ENCODE measurements at regions not wholly inside any gene's neighbourhood (a gene's known extent, or its start where the extent isn't known, plus 50 kb on each side); places are given as distances from the start of the nearest gene placed in this dataset.
"Not testable (repeated sequence)": the region's sequence is repeated elsewhere in the genome, so short reads cannot be mapped to it uniquely, and the experiment has no call there.

GRCh38 chr2:200121931-200122330 lies 166.5 kb downstream of the MAIP1 start:
- no peaks in the 10 kb centered on the region for H3K27me3 ChIP-seq
- DNase-seq (ENCODE audit: extremely low spot score), result no peak
- intact Hi-C loops (cut with DNase I), result no loop called here
- peaks cover 0 to 3% (median 0%) of the 10 kb centered on the region in 4 donors for H3K4me1 ChIP-seq
- H3K27ac ChIP-seq (replicated peaks in 1 of 4), result no peak overlapping the region
- no peak overlapping the region for H3K4me3 ChIP-seq
- no peaks in the 10 kb centered on the region for H3K36me3 ChIP-seq
- no peak for TF ChIP-seq POLR2AphosphoS5 (IDR thresholded peaks at IDR 0.05)
- TF ChIP-seq POLR2A (IDR thresholded peaks at IDR 0.05; ENCODE audit: low read depth), result no peak
- TF ChIP-seq CTCF (IDR thresholded peaks at IDR 0.05), result no peak
- no peak for TF ChIP-seq EP300 (IDR thresholded peaks at IDR 0.05)
- no peaks in the 10 kb centered on the region for H3K9me3 ChIP-seq

GRCh38 chr2:200122683-200123082 lies 167.3 kb downstream of the MAIP1 start:
- DNase-seq (ENCODE audit: extremely low spot score), result no peak
- H3K36me3 ChIP-seq, result no peaks in the 10 kb centered on the region
- no peak overlapping the region for H3K27ac ChIP-seq (replicated peaks in 1 of 4)
- peaks cover 0 to 3% (median 0%) of the 10 kb centered on the region in 4 donors for H3K4me1 ChIP-seq
- no peaks in the 10 kb centered on the region for H3K9me3 ChIP-seq
- TF ChIP-seq EP300 (IDR thresholded peaks at IDR 0.05) (no peak), CTCF (IDR thresholded peaks at IDR 0.05) (no peak), POLR2A (IDR thresholded peaks at IDR 0.05; ENCODE audit: low read depth) (no peak), POLR2AphosphoS5 (IDR thresholded peaks at IDR 0.05) (no peak)
- no peaks in the 10 kb centered on the region for H3K27me3 ChIP-seq
- H3K4me3 ChIP-seq, result no peak overlapping the region
- intact Hi-C loops (cut with DNase I), result no loop called here

- not testable (repeated sequence) for H3K27ac ChIP-seq (replicated peaks in 1 of 4); H3K36me3 ChIP-seq
- WGBS, result 88% methylated on average over 9 of the region's 10 CpGs
These were observed 169.4 kb downstream of the MAIP1 start for GRCh38 chr2:200124665-200125368.

GRCh38 chr2:200125444-200126284 lies 170.3 kb downstream of the MAIP1 start:
- no peak for DNase-seq (ENCODE audit: extremely low spot score)
- Histone ChIP-seq H3K9me3 (no peaks in the 10 kb centered on the region), H3K36me3 (no peaks in the 10 kb centered on the region), H3K4me1 (peaks cover 0 to 3% (median 0%) of the 10 kb centered on the region in 4 donors), H3K27ac (replicated peaks in 1 of 4) (no peak overlapping the region), H3K4me3 (no peak overlapping the region), H3K27me3 (no peaks in the 10 kb centered on the region)
- TF ChIP-seq POLR2A (IDR thresholded peaks at IDR 0.05; ENCODE audit: low read depth) (no peak), CTCF (IDR thresholded peaks at IDR 0.05) (no peak)
- intact Hi-C loops (cut with DNase I), result no loop called here
- WGBS, result 68% methylated on average over 3 of the region's 4 CpGs

More at GRCh38 chr2:200124665-200125368, 169.4 kb downstream of the MAIP1 start:
- H3K9me3 ChIP-seq; DNase-seq (ENCODE audit: extremely low spot score); H3K4me3 ChIP-seq; intact Hi-C loops (cut with DNase I); H3K27me3 ChIP-seq; H3K4me1 ChIP-seq: not testable (repeated sequence)

GRCh38 chr2:200126285-200126670 lies 170.9 kb downstream of the MAIP1 start:
- H3K36me3 ChIP-seq; H3K4me1 ChIP-seq; H3K4me3 ChIP-seq; DNase-seq (ENCODE audit: extremely low spot score); H3K9me3 ChIP-seq; H3K27ac ChIP-seq (replicated peaks in 1 of 4); intact Hi-C loops (cut with DNase I); H3K27me3 ChIP-seq: not testable (repeated sequence)
- WGBS, result 63% methylated on average over 2 of the region's 2 CpGs

- H3K4me1 ChIP-seq; DNase-seq (ENCODE audit: extremely low spot score); H3K4me3 ChIP-seq; H3K36me3 ChIP-seq; intact Hi-C loops (cut with DNase I); H3K27ac ChIP-seq (replicated peaks in 1 of 4); H3K9me3 ChIP-seq; H3K27me3 ChIP-seq: not testable (repeated sequence)
- WGBS, result 96% methylated on average over 2 of the region's 2 CpGs
These were observed 171.3 kb downstream of the MAIP1 start for GRCh38 chr2:200126680-200127079.

Measured in esophagus muscularis mucosa (tissue), 4 donors.